ENCODE measurements at regions not wholly inside any gene's neighbourhood (a gene's known extent, or its start where the extent isn't known, plus 50 kb on each side); places are given as distances from the start of the nearest gene placed in this dataset.

DNA sequence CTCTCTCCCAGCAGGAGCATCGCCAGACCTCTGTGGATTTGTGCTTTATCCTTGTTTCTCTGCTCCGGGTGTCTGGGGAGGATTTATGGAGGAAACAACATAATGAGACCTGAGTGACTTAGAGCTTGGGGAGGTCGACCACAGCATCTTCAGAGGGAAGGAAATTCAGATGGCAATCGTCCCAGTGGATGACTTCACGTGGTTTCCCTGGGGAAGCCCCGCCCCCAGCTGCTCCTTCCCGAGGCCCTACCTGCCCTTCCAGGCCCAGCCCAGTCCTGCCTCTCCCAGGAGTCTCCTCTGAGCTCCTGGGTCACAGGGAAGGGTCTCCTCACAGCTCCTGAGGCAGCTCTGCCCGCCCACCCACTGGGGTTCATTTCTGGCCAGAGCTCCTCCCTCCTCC, 430.3 kb upstream of the SULF2 start:
- no peak for DNase-seq

DNA sequence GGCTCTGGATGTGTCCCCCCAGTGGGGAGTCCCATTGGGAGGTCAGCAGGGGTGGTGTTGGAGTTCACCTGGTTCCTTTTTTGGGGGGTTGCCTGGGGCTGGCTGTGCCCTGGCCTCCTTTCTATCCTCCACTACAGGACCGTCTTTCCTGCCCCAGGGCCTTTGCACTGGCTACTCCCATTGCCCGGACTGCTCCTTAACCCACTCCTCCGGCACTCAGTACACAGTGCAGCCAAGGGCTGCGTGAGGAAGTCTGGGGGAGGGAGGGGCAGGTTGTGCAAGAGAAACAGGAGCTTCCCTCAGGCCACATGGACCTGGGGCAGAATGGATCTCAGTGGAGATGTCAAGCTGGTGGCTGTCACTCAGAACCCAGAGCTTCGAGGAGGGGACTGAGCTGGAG, 429.3 kb upstream of the SULF2 start:
- no peak for DNase-seq

DNA sequence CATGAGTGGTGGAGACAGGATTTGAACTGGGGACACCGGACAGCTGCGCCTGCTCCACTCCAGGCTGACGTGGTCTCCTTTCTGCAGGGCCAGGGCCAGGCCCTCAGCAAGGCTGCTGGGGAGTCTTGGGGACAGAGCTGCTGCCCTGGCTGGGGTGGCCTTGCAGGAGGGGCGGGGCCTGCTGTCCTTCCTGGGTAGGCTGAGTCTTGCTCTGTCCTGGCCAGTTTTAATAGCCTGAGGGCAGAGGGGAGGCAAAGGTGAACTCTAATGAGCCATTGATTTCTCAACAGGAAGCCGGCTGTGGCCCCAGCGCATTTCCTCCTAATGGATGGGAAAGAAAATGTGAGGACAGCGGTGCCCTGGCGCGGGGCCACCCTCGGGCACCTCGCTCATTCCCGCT, 428.4 kb upstream of the SULF2 start:
- peak; percentile 10 for DNase-seq

DNA sequence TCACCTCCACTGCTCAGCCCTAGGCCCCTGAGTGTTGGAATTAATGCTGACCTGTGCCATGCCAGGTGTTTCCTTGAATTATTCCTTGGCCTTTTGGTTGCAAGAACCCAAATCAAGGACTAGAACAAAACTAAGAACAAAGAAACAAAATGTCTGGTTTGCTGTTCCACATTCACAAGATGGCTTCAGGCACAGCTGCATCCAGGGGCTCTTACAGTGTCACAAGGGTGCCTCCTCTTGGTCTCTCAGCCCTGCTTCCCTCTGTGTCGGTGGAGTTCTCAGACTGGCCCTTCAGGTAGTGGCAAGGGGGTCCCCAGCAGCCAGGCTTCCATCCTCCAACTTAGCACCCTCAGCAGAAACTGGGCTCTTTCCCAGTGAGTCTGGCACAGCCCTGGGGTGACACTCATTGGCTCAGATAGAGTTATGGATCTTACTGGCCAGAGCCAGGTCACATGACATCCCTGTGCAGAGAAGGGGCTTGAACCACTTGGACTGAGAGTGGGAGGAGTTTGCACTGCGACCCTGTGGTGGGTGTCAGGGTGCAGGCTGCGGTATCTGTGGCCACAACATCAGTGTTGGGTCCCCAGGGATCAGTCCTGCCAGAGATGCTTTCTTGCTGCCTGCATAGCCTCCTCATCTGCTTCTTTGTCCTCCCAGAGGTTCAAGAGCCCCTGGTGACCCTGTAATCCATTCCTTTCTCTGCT, 427.7 kb upstream of the SULF2 start:
- DNase-seq: no peak

- DNase-seq: no peak
Observed at GRCh38 chr20:48211847-48212246, 426.6 kb upstream of the SULF2 start.

DNA sequence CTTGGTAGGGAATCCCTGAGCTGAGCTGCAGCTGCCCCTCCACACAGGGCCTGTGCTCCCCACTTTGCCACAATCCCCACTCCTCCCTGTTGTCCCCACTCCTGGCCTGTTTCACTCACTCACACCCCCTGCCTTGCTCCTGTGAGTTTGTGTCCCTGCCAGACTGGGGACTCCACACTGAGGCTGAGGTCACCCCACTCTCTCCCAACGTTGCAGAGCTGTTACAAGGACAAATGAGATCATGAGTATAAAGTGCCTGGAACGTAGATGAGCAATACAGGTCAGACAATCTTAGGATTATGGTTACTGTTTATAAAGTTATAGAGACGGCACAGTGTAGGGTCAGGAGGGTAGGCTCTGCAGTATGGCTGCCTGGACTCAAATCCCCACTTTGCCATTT, 426.0 kb upstream of the SULF2 start:
- no peak for DNase-seq

DNA sequence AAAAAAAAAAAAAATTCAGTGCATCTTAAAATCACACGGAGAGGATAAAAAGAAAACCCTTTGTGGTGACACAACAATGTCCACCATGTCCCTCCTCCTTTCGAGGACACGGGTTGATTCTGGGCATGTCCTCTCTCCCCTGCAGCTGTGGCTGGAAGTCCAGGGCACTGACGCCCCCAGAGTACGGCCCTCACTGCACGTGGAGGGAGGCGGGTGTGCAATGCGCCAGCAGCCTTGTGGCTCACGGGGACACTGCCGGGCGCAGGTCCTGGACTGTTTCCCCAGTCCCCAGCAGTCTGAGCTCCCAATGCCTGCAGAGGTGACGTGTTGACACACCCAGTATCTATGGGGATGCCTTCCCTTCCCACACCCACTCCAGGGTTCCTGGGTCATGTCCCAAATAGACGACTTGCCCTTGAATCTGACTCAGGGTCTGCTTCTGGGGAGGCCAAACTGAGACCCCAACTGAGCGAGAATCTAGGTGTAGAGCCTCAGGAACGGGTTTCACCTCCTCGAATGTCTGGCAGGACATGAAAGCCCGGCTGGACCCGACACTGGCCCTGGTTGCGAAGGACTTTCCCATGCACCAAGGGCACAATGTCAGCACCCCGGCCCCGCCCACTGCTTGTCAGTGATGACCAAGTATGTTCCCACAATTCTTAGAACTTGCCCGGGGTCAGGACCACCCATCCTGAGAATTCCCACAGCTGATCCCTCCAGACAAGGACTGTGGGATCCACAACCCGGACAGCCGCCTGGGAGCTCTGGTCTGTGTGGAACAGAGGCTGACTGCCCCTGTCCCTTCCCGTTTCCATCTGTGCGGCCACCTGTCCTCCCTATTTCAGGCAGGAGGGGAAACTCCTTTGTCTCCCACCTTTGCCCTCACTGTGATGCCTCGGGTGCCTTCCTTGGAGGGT, 425.1 kb upstream of the SULF2 start:
- DNase-seq: no peak

GRCh38 chr20:48209102-48209501, 423.8 kb upstream of the SULF2 start:
- no peak for DNase-seq

- DNase-seq: no peak
Observed at GRCh38 chr20:48208176-48208575, 422.9 kb upstream of the SULF2 start.

GRCh38 chr20:48207505-48207904, 422.2 kb upstream of the SULF2 start:
- DNase-seq: no peak

GRCh38 chr20:48205786-48206185, 420.5 kb upstream of the SULF2 start:
- DNase-seq: no peak

- DNase-seq: no peak
Observed at GRCh38 chr20:48205281-48205782, 420.1 kb upstream of the SULF2 start.

GRCh38 chr20:48204499-48204898, 419.2 kb upstream of the SULF2 start:
- DNase-seq: no peak

DNA sequence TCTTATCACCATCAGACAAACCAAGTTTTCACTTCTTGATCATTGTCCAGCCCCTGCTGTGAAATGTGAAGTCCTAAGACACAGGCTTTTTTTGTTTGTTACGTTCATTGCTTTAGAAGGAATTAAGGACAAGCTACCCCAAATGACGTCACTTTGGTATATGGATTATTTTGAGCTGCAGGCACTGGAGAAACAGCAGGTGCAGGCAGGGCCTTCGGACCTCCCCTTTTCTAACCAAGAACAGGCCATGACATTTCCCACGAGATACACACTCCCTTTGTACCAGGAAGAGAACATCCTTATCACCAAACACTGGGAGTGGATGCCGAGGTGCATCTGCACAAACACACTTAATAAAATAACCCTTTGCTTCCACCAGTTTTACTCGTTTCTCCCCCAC, 418.0 kb upstream of the SULF2 start:
- no peak for DNase-seq

GRCh38 chr20:48202334-48203113, 417.2 kb upstream of the SULF2 start:
- no peak for DNase-seq

GRCh38 chr20:48201885-48202284, 416.6 kb upstream of the SULF2 start:
- DNase-seq: no peak

- no peak for DNase-seq
Observed at GRCh38 chr20:48201188-48201587, 415.9 kb upstream of the SULF2 start.

GRCh38 chr20:48198929-48199451, 413.7 kb upstream of the SULF2 start:
- no peak for DNase-seq

- no peak for DNase-seq
Observed at GRCh38 chr20:48197066-48197465, 411.8 kb upstream of the SULF2 start.

- DNase-seq: no peak
Observed at GRCh38 chr20:48196486-48196885, 411.2 kb upstream of the SULF2 start.

DNA sequence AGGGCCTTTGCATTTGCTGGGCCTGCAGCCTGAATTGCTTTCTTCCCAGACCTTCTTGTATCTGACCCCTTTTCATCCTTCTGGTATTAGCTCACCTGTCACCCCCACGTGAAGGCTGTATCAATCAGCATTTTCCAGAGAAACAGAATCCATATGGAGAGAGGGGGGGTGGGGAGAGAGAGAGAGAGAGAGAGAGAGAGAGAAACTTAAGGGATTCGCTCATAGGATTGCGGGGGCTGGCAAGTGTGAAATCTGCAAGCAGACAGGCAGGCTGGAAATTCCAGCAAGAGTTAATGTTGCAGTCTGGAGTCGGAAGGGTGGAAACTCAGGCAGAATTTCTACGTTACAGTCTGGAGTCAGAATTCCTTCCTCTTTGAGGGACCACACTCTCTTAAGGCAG, 410.7 kb upstream of the SULF2 start:
- DNase-seq: no peak

DNA sequence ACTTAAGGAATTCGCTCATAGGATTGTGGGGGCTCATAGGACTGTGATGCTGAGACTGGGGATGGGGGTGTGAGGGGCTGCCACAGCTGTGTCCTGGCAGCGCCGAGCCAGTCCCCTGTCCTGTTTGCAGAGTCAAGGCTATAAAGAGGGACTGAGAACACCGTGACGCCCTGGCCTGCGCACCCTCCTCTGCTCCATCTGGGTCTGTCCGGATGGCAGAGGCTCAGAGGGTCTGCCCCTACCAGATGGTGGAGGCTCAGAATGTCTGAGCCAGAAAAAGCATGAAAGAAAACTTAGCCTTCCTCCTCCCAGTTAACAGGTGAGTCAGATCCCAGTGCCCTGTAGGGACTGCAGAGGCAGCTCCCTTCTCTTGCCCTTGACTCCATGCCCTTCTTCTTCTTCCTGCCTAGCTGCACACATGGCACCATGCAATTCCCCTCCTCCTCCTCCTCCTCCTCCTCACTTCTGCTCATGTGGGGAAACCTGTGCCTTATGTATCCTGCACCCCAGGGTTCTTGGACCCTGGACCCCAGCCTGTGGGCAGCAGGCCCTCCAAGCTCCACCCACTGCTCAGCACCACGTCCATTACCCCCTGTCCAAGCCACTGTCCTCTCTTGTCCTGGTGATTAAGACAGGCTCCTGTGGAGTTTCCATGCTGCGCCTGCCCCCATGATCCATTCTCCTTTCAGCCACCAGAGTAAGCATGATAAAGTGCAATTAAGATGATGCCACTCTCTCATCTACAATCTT, 410.0 kb upstream of the SULF2 start:
- no peak for DNase-seq
